HCT116 (cell line): ENCODE measurements at regions not wholly inside any gene's neighbourhood (a gene's known extent, or its start where the extent isn't known, plus 50 kb on each side); places are given as distances from the start of the nearest gene placed in this dataset.

Experiments
- ATAC-seq: fragments of 200-7000 bp; cut with Tn5 transposase; 2 replicates; pipeline ENCODE4 v1.9.1; 2020; ENCODE audit warnings: mild to moderate bottlenecking, moderate library complexity
- BruUV-seq: library from RNA; stranded (reverse); fragments of 400-500 nt; replicated peaks from 2 replicates; lab custom pipeline; 2021; lab: Mats Ljungman, UMichigan
- CTCF ChIA-PET: fragments of 300-600 bp; sonication (Branson Sonifier 250); formaldehyde crosslinking; loops from one replicate; lab custom pipeline; 2021; ENCODE audit warnings: antibody characterized with exemption; lab: Charles Lee
- POLR2A ChIA-PET: fragments of 300-600, 350-600 bp; sonication (Branson Sonifier 250); formaldehyde crosslinking; loops from one replicate; lab custom pipeline; 2021; ENCODE audit warnings: antibody characterized with exemption; lab: Charles Lee
- RAD21 ChIA-PET, 2 experiments: fragments of 300-600 bp; sonication (Branson Sonifier 250); formaldehyde crosslinking; loops; one replicate each; lab custom pipeline; 2023; ENCODE audit warnings: low total read pairs in 2 of 2; ENCODE audit not compliant: uncharacterized antibody in 2 of 2, unreplicated experiment in 2 of 2, low non-redundant PET in 1 of 2; lab: Charles Lee
- DNase-seq: peaks from one replicate; pipeline ENCODE4 v3.0.0-alpha.2; 2010; ENCODE audit warnings: low read depth, low spot score
- H2AFZ ChIP-seq: fragments of 200-600 bp; shearing (Covaris generic), sonication (generic); 2 replicates; pipeline ENCODE4 v1.6.1; 2017; ENCODE audit warnings: low read depth, mixed run types, mixed read lengths, antibody characterized with exemption, low read length; ENCODE audit not compliant: poor library complexity, severe bottlenecking
- H3K27ac ChIP-seq: 2 replicates; pipeline ENCODE4 v1.5.1; 2012; ENCODE audit warnings: low read depth, low read length
- H3K27me3 ChIP-seq: fragments of 200-600 bp; sonication (generic); 2 replicates; pipeline ENCODE4 v1.6.1; 2016; ENCODE audit warnings: mixed run types, low read length, mixed read lengths; ENCODE audit not compliant: insufficient read depth
- H3K36me3 ChIP-seq, 2 experiments: fragments of 200-500 bp in 1 of 2; fragments of 200-600 bp in 1 of 2; sonication (Bioruptor generic) in 1 of 2; sonication (generic) in 1 of 2; 2 replicates each; pipeline versions ENCODE4 v1.5.1 to v1.6.1; 2014 to 2016; ENCODE audit warnings: low read length in 2 of 2, inconsistent platforms in 1 of 2, mixed read lengths in 1 of 2, mixed run types in 1 of 2; ENCODE audit not compliant: insufficient read depth in 2 of 2, control insufficient read depth in 1 of 2
- H3K4me1 ChIP-seq, 2 experiments: fragments of 200-600 bp in 1 of 2; sonication (generic) in 1 of 2; 2 replicates each; pipeline versions ENCODE4 v1.5.1 to v1.6.1; 2012 to 2017; ENCODE audit warnings: low read length in 2 of 2, inconsistent platforms in 1 of 2, mild to moderate bottlenecking in 1 of 2, mixed read lengths in 1 of 2, mixed run types in 1 of 2, moderate library complexity in 1 of 2; ENCODE audit not compliant: insufficient read depth in 2 of 2, control insufficient read depth in 1 of 2
- H3K4me2 ChIP-seq: fragments of 200-600 bp; sonication (generic); 2 replicates; pipeline ENCODE4 v1.6.1; 2017; ENCODE audit warnings: mixed run types, low read length, mixed read lengths
- H3K4me3 ChIP-seq, 2 experiments: fragments of 200-600 bp in 1 of 2; sonication (generic) in 1 of 2; replicated peaks in 1 of 2; 2 replicates each; pipeline ENCODE4 v1.5.1; 2011 to 2016; ENCODE audit warnings: low read length in 2 of 2, control low read depth in 1 of 2, low read depth in 1 of 2, mild to moderate bottlenecking in 1 of 2, mixed read lengths in 1 of 2, mixed run types in 1 of 2
- H3K79me2 ChIP-seq: fragments of 200-600 bp; sonication (generic); 2 replicates; pipeline ENCODE4 v1.6.1; 2017; ENCODE audit warnings: mild to moderate bottlenecking, mixed run types, low read length, moderate library complexity, mixed read lengths; ENCODE audit not compliant: insufficient read depth
- H3K9ac ChIP-seq: fragments of 200-600 bp; sonication (generic); 2 replicates; pipeline ENCODE4 v1.6.1; 2016; ENCODE audit warnings: low read length, mixed read lengths
- H3K9me2 ChIP-seq: fragments of 200-600 bp; sonication (generic), shearing (Covaris generic); 2 replicates; pipeline ENCODE4 v1.6.1; 2017; ENCODE audit warnings: mixed run types, mild to moderate bottlenecking, moderate library complexity; ENCODE audit not compliant: insufficient read depth
- H3K9me3 ChIP-seq, 2 experiments: fragments of 200-500 bp in 1 of 2; fragments of 200-600 bp in 1 of 2; sonication (Bioruptor generic) in 1 of 2; sonication (generic) in 1 of 2; 2 replicates each; pipeline ENCODE4 v1.6.1; 2014 to 2017; ENCODE audit warnings: low read length in 2 of 2, mixed read lengths in 2 of 2, inconsistent platforms in 1 of 2, low read depth in 1 of 2, mild to moderate bottlenecking in 1 of 2, mixed run types in 1 of 2, moderate library complexity in 1 of 2; ENCODE audit not compliant: control insufficient read depth in 1 of 2, insufficient read depth in 1 of 2
- H4K20me1 ChIP-seq: fragments of 200-600 bp; sonication (generic), shearing (Covaris generic); 2 replicates; pipeline ENCODE4 v1.6.1; 2017; ENCODE audit warnings: mixed run types, mild to moderate bottlenecking, moderate library complexity; ENCODE audit not compliant: insufficient read depth
- CBX3 ChIP-seq: IDR thresholded peaks from 2 replicates; pipeline ENCODE4 v1.6.1; 2012; ENCODE audit warnings: low read depth
- CEBPB ChIP-seq: IDR thresholded peaks from 2 replicates; pipeline ENCODE4 v1.6.1; 2012; ENCODE audit warnings: low read depth
- EGR1 ChIP-seq: IDR thresholded peaks from 2 replicates; pipeline ENCODE4 v1.6.1; 2012; ENCODE audit warnings: low read depth
- ELF1 ChIP-seq: IDR thresholded peaks from 2 replicates; pipeline ENCODE4 v1.6.1; 2012; ENCODE audit warnings: low read depth, borderline replicate concordance
- EZH2 ChIP-seq: fragments of 200-600 bp; sonication (generic); IDR thresholded peaks from 2 replicates; pipeline ENCODE4 v1.6.1; 2017; ENCODE audit warnings: antibody characterized with exemption, mixed run types
- EZH2phosphoT487 ChIP-seq: fragments of 200-600 bp; IDR thresholded peaks from 2 replicates; pipeline ENCODE4 v1.6.1; 2018; ENCODE audit warnings: antibody characterized with exemption, borderline replicate concordance
- FOSL1 ChIP-seq: IDR thresholded peaks from 2 replicates; pipeline ENCODE4 v1.6.1; 2012; ENCODE audit warnings: low read depth
- POLR2A ChIP-seq: IDR thresholded peaks from 2 replicates; pipeline ENCODE4 v1.7.0; 2011; ENCODE audit warnings: borderline replicate concordance; ENCODE audit not compliant: insufficient read depth, insufficient read length; ENCODE audit errors: extremely low read depth
- POLR2AphosphoS5 ChIP-seq: IDR thresholded peaks from 2 replicates; pipeline ENCODE4 v1.6.1; 2011; ENCODE audit warnings: mild to moderate bottlenecking, low read depth, low read length, moderate library complexity
- RAD21 ChIP-seq: IDR thresholded peaks from 2 replicates; pipeline ENCODE4 v1.6.1; 2012; ENCODE audit warnings: low read depth, mild to moderate bottlenecking
- SIN3A ChIP-seq: IDR thresholded peaks from 2 replicates; pipeline ENCODE4 v1.6.1; 2012; ENCODE audit warnings: low read depth
- SP1 ChIP-seq: IDR thresholded peaks from 2 replicates; pipeline ENCODE4 v1.6.1; 2012; ENCODE audit warnings: low read depth
- SRF ChIP-seq: IDR thresholded peaks from 2 replicates; pipeline ENCODE4 v1.6.1; 2012; ENCODE audit warnings: low read depth
- TCF7L2 ChIP-seq: IDR thresholded peaks from 2 replicates; pipeline ENCODE4 v1.7.0; 2011; ENCODE audit warnings: borderline replicate concordance, inconsistent platforms; ENCODE audit not compliant: insufficient read depth, insufficient read length; ENCODE audit errors: extremely low read depth
- YY1 ChIP-seq: IDR thresholded peaks from 2 replicates; pipeline ENCODE4 v1.6.1; 2011; ENCODE audit warnings: low read length, low read depth, moderate library complexity, mild to moderate bottlenecking; ENCODE audit not compliant: insufficient replicate concordance; ENCODE audit errors: extremely low read depth
- ZFX ChIP-seq: fragments of 450-650 bp; IDR thresholded peaks from 2 replicates; pipeline ENCODE4 v1.6.1; 2017
- intact Hi-C: fragments of 100-400 bp; cut with micrococcal nuclease; formaldehyde crosslinking; loops from 2 replicates; pipeline ENCODE4 v1.10.0; 2022
- TF ChIP-seq, protein P1 (sequence below): IDR thresholded peaks from 2 replicates; pipeline ENCODE4 v1.6.1; 2012
- TF ChIP-seq, protein P2 (sequence below): IDR thresholded peaks from 2 replicates; pipeline ENCODE4 v1.6.1; 2012; ENCODE audit warnings: low read depth
- TF ChIP-seq, protein P3 (sequence below): IDR thresholded peaks from 2 replicates; pipeline ENCODE4 v1.6.1; 2012
- TF ChIP-seq, protein P4 (sequence below), 3 experiments: fragments of 200-600 bp in 1 of 3; sonication (generic) in 1 of 3; IDR thresholded peaks in 2 of 3; conservative IDR thresholded peaks in 1 of 3; 2 replicates each; pipeline ENCODE4 v1.5.1; 2012 to 2017; ENCODE audit warnings: low read depth in 2 of 3, low read length in 2 of 3, antibody characterized with exemption in 1 of 3, borderline replicate concordance in 1 of 3, control low read depth in 1 of 3, mild to moderate bottlenecking in 1 of 3, mixed read lengths in 1 of 3, mixed run types in 1 of 3, moderate library complexity in 1 of 3; ENCODE audit not compliant: insufficient read depth in 1 of 3

DNA sequence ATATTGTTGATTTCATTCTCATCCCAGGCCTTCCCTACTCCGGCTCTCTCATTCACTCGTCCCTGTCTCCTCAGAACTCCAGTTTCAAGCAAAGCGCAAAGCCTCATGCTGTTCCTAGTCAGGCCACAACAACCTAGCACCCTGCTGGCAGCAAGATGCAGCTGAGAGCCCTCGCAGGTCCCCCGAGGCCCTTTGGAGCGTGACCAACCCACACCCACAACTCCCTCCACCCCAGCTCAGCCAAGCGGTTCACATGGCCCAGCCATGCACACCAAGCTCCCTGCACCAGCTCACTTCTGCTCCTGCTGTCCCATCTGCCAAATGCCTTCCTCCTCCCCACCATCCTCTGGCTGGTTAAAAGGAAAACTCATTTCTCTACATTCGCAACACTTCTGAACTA lies 195.8 kb downstream of the IRX5 start:
- Histone ChIP-seq H3K9ac (no peak overlapping the region), H3K4me2 (no peak overlapping the region), H3K36me3 (no peaks in the 10 kb centered on the region), H3K79me2 (no peaks in the 10 kb centered on the region), H3K27me3 (peaks cover 19% of the 10 kb centered on the region), H3K9me2 (no peaks in the 10 kb centered on the region), H2AFZ (no peak overlapping the region), H3K9me3 (no peaks in the 10 kb centered on the region), H3K27ac (no peak overlapping the region), H3K4me1 (no peaks in the 10 kb centered on the region), H3K4me3 (no peak overlapping the region), H4K20me1 (no peaks in the 10 kb centered on the region)
- no peak for ATAC-seq
- ChIA-PET POLR2A (no interaction called here), CTCF (no interaction called here), RAD21 (no interaction called here)
- intact Hi-C loops = no loop called here
- DNase-seq = no peak
- no TSS peak for BruUV-seq
- TF ChIP-seq CEBPB = no peak
- TF ChIP-seq, protein P1, sequence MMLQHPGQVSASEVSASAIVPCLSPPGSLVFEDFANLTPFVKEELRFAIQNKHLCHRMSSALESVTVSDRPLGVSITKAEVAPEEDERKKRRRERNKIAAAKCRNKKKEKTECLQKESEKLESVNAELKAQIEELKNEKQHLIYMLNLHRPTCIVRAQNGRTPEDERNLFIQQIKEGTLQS = no peak
- no peak for TF ChIP-seq SIN3A
- no peak for TF ChIP-seq EGR1
- TF ChIP-seq, protein P2, sequence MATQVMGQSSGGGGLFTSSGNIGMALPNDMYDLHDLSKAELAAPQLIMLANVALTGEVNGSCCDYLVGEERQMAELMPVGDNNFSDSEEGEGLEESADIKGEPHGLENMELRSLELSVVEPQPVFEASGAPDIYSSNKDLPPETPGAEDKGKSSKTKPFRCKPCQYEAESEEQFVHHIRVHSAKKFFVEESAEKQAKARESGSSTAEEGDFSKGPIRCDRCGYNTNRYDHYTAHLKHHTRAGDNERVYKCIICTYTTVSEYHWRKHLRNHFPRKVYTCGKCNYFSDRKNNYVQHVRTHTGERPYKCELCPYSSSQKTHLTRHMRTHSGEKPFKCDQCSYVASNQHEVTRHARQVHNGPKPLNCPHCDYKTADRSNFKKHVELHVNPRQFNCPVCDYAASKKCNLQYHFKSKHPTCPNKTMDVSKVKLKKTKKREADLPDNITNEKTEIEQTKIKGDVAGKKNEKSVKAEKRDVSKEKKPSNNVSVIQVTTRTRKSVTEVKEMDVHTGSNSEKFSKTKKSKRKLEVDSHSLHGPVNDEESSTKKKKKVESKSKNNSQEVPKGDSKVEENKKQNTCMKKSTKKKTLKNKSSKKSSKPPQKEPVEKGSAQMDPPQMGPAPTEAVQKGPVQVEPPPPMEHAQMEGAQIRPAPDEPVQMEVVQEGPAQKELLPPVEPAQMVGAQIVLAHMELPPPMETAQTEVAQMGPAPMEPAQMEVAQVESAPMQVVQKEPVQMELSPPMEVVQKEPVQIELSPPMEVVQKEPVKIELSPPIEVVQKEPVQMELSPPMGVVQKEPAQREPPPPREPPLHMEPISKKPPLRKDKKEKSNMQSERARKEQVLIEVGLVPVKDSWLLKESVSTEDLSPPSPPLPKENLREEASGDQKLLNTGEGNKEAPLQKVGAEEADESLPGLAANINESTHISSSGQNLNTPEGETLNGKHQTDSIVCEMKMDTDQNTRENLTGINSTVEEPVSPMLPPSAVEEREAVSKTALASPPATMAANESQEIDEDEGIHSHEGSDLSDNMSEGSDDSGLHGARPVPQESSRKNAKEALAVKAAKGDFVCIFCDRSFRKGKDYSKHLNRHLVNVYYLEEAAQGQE = no peak
- TF ChIP-seq POLR2A = no peak
- no peak for TF ChIP-seq EZH2
- TF ChIP-seq FOSL1 = no peak
- no peak for TF ChIP-seq RAD21
- no peak for TF ChIP-seq ELF1
- TF ChIP-seq SP1 = no peak
- TF ChIP-seq, protein P3, sequence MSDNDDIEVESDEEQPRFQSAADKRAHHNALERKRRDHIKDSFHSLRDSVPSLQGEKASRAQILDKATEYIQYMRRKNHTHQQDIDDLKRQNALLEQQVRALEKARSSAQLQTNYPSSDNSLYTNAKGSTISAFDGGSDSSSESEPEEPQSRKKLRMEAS = no peak
- TF ChIP-seq CBX3 = no peak
- no peak for TF ChIP-seq EZH2phosphoT487
- no peak for TF ChIP-seq SRF
- TF ChIP-seq TCF7L2 = no peak
- no peak for TF ChIP-seq ZFX
- TF ChIP-seq POLR2AphosphoS5 = no peak
- TF ChIP-seq, protein P4, sequence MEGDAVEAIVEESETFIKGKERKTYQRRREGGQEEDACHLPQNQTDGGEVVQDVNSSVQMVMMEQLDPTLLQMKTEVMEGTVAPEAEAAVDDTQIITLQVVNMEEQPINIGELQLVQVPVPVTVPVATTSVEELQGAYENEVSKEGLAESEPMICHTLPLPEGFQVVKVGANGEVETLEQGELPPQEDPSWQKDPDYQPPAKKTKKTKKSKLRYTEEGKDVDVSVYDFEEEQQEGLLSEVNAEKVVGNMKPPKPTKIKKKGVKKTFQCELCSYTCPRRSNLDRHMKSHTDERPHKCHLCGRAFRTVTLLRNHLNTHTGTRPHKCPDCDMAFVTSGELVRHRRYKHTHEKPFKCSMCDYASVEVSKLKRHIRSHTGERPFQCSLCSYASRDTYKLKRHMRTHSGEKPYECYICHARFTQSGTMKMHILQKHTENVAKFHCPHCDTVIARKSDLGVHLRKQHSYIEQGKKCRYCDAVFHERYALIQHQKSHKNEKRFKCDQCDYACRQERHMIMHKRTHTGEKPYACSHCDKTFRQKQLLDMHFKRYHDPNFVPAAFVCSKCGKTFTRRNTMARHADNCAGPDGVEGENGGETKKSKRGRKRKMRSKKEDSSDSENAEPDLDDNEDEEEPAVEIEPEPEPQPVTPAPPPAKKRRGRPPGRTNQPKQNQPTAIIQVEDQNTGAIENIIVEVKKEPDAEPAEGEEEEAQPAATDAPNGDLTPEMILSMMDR (IDR thresholded peaks at IDR 0.05 in 2 of 3, conservative IDR thresholded peaks at IDR 0.05 in 1 of 3; ENCODE audit: borderline replicate concordance in 1 of 3, insufficient read depth in 1 of 3, low read depth in 2 of 3, low read length in 2 of 3) = no peak
- TF ChIP-seq YY1 = no peak
